ENCODE measurements at regions not wholly inside any gene's neighbourhood (a gene's known extent, or its start where the extent isn't known, plus 50 kb on each side); places are given as distances from the start of the nearest gene placed in this dataset.

DNA sequence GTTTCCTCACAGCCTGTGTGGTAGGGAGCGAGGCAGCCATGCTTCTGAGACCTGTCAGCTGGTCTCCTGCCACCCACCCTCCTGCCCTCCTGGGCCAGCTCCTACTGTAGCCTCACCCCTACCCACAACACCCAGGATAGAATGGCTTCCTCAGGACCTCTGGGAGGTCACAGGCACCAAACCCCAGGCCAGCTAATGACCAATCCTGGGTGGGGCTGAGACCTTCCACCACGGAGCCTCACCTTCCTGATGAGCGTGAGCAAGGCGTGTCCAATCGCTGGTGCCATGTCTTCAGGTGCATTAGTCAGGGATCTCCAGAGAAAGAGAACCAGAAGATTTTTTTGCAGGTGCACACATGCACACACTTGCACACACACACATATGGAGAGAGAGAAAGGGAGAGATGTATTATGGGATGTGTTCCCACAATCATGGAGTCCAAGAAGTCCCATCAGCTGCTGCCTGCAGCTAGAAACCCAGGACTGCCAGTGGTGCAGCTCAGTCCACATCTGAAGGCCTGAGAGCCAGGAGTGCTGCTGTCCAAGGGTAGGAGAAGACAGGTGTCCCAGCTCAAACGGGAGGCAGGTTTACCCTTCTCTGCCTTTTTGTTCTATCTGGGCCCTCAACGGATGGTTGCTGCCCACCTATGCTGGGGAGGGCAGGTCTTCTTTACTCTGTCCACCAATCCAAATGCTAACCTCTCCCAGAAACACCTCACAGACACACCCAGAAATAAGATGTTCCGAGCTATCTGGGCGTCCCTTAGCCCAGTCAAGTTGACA is 70.4 kb upstream of the HDAC4 start:
- H3K4me1 ChIP-seq (ENCODE audit: control insufficient read depth in 2 of 2, insufficient read depth in 2 of 2, low read length in 2 of 2): no peaks in the 10 kb centered on the region
- no peak overlapping the region for H3K4me3 Mint-ChIP-seq
- no peaks in the 10 kb centered on the region for H3K4me1 Mint-ChIP-seq
- H3K27ac ChIP-seq (ENCODE audit: low read depth, low read length): no peak overlapping the region
- H3K36me3 Mint-ChIP-seq: no peaks in the 10 kb centered on the region
- POLR2A ChIA-PET: no interaction called here
- CTCF ChIA-PET: no interaction called here
- no peak overlapping the region for H3K4me3 ChIP-seq (ENCODE audit: low read length)
- intact Hi-C loops (cut with micrococcal nuclease): no loop called here
- no peaks in the 10 kb centered on the region for H3K9me3 Mint-ChIP-seq
- H3K36me3 ChIP-seq (ENCODE audit: control insufficient read depth in 2 of 3, insufficient read depth in 3 of 3, low read length in 3 of 3): no peaks in the 10 kb centered on the region
- H3K27ac Mint-ChIP-seq: peak overlapping the region in 1 of 9 donors; percentile 44
- no peak for DNase-seq
- no peaks in the 10 kb centered on the region for H3K9me3 ChIP-seq (ENCODE audit: control insufficient read depth in 2 of 3, low read length in 3 of 3)
- no peaks in the 10 kb centered on the region for H3K27me3 ChIP-seq (ENCODE audit: control insufficient read depth in 2 of 2, insufficient read depth in 2 of 2, low read length in 2 of 2)
- H3K27me3 Mint-ChIP-seq: peaks cover 0 to 2% (median 0%) of the 10 kb centered on the region in 5 donors
- ATAC-seq: no peak

DNA sequence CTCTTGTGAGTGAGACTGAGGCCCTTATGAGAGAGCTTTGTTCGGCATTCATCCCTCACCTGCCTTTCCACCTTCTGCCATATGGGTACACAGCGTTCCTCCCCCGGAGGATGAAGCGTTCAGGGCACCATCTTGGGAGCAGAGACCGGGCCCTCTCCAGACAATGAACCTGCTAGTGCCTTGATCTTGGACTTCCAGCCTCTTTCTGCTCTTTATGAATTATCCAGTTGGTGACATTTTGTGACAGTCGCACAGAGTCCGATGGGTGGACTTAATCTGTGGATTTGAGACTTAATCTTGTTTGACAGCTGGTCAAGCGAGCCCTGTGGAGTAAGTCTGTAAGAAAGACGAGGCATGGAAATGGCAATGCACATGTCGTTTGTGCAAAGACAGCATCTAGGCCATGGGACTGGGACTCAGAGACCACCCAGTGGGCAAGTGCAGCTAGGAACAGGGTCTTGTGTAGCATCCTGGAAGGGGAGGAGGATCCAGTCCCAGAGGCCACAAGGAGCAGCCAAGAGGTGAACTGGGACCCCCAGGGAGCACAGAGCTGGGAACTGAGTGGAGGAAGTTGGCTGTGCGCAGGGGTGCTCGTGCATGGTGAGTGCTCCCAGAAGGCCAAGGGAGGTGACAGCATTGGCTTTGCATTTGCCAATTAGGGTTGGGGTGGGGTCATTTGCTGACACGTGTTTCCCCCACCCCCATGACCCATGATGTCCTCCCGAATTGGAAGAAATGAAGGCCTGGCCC is 69.5 kb upstream of the HDAC4 start:
- Mint-ChIP-seq H3K27me3 (peaks cover 0 to 2% (median 0%) of the 10 kb centered on the region in 5 donors), H3K4me1 (no peaks in the 10 kb centered on the region), H3K4me3 (no peak overlapping the region), H3K36me3 (no peaks in the 10 kb centered on the region), H3K27ac (no peak overlapping the region), H3K9me3 (no peaks in the 10 kb centered on the region)
- Histone ChIP-seq H3K4me1 (ENCODE audit: control insufficient read depth in 2 of 2, insufficient read depth in 2 of 2, low read length in 2 of 2) (no peaks in the 10 kb centered on the region), H3K36me3 (ENCODE audit: control insufficient read depth in 2 of 3, insufficient read depth in 3 of 3, low read length in 3 of 3) (no peaks in the 10 kb centered on the region), H3K27me3 (ENCODE audit: control insufficient read depth in 2 of 2, insufficient read depth in 2 of 2, low read length in 2 of 2) (no peaks in the 10 kb centered on the region), H3K4me3 (ENCODE audit: low read length) (no peak overlapping the region), H3K27ac (ENCODE audit: low read depth, low read length) (no peak overlapping the region), H3K9me3 (ENCODE audit: control insufficient read depth in 2 of 3, low read length in 3 of 3) (no peaks in the 10 kb centered on the region)
- DNase-seq (no peak), ATAC-seq (no peak)
- intact Hi-C loops (cut with micrococcal nuclease): no loop called here
- ChIA-PET CTCF (no interaction called here), POLR2A (no interaction called here)

DNA sequence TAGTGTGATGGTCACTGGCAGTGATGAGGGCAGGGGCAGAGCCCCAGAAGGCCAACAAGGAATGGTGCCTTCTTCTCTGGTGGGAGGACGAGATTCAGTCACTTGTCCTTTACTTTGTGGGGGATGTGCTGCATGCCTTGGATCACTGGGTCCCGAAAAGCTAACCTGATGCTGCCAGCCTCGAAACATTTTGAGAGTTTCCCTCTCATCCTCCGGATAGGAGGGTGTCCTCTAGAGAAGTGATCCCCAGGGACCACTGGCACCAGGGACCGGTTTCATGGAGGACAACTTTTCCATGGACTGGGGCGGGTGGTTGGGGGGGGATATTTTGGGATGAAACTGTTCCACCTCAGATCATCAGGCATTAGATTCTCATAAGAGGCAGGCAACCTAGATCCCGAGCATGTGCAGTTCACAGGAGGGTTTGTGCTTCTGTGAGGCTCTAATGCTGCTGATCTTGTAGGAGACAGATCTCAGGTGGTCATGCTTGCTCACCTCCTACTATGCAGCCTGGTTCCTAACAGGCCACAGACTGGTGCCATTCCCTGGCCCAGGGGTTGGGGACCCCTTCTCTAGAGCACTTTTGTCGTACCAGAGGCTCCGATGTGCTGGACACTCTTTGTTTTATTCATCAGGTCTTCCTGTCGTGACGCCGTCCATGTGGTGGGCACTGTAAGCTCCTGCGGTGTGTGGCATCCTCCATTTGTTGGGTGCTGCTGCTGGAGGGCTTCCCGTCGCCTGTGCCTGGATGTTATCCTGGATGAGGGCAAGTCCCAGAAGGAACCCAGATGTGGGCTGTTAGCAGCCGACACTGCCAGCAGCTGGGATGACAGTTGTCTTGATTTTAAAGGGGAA is 68.5 kb upstream of the HDAC4 start:
- intact Hi-C loops (cut with micrococcal nuclease): no loop called here
- ATAC-seq: no peak
- H3K27me3 Mint-ChIP-seq: peaks cover 0 to 2% (median 0%) of the 10 kb centered on the region in 5 donors
- no peaks in the 10 kb centered on the region for H3K9me3 Mint-ChIP-seq
- H3K4me3 ChIP-seq (ENCODE audit: low read length): no peak overlapping the region
- H3K4me1 ChIP-seq (ENCODE audit: control insufficient read depth in 2 of 2, insufficient read depth in 2 of 2, low read length in 2 of 2): no peaks in the 10 kb centered on the region
- peak overlapping the region in 1 of 9 donors; percentile 9 for H3K27ac Mint-ChIP-seq
- H3K4me3 Mint-ChIP-seq: no peak overlapping the region
- CTCF ChIA-PET: no interaction called here
- no peaks in the 10 kb centered on the region for H3K27me3 ChIP-seq (ENCODE audit: control insufficient read depth in 2 of 2, insufficient read depth in 2 of 2, low read length in 2 of 2)
- no peaks in the 10 kb centered on the region for H3K36me3 ChIP-seq (ENCODE audit: control insufficient read depth in 2 of 3, insufficient read depth in 3 of 3, low read length in 3 of 3)
- H3K4me1 Mint-ChIP-seq: peaks cover 0 to 1% (median 0%) of the 10 kb centered on the region in 7 donors
- POLR2A ChIA-PET: no interaction called here
- no peaks in the 10 kb centered on the region for H3K36me3 Mint-ChIP-seq
- H3K9me3 ChIP-seq (ENCODE audit: control insufficient read depth in 2 of 3, low read length in 3 of 3): no peaks in the 10 kb centered on the region
- no peak for DNase-seq
- H3K27ac ChIP-seq (ENCODE audit: low read depth, low read length): no peak overlapping the region

DNA sequence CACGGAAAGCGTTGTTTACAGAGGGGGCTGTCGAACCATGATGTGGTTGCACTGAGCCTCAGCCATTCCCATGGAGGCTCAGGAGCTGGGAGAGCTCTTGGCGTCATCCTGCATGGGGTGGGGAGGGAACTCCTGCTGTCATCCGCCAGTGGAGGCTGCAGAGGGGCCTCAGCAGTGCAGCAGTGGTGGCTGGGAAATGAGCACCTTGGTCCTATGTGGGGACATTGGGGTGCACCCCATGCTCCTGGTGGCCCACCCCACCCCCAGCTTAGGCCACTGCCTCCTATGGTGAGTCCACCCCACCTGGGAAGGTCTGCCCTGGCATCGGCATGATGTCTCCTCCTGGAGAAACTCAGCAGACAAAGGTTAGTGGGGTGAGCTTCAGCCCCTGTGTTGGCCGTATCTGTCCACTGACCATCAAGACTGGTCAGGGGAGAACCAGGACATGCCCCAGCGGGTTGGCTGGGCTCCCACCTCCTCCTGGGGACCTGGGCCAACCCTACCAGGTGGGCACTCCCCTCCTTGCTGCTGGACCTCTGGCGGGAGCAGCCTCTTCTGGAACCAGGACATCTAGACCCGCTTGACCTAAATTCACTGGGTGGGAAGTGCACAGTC is 67.8 kb upstream of the HDAC4 start:
- H3K27me3 ChIP-seq (ENCODE audit: control insufficient read depth in 2 of 2, insufficient read depth in 2 of 2, low read length in 2 of 2): no peaks in the 10 kb centered on the region
- ChIA-PET POLR2A (no interaction called here), CTCF (no interaction called here)
- no peaks in the 10 kb centered on the region for H3K27me3 Mint-ChIP-seq
- no peaks in the 10 kb centered on the region for H3K36me3 Mint-ChIP-seq
- H3K4me1 Mint-ChIP-seq: peaks cover 0 to 2% (median 0%) of the 10 kb centered on the region in 7 donors
- H3K4me1 ChIP-seq (ENCODE audit: control insufficient read depth in 2 of 2, insufficient read depth in 2 of 2, low read length in 2 of 2): no peaks in the 10 kb centered on the region
- no peak overlapping the region for H3K4me3 Mint-ChIP-seq
- H3K9me3 Mint-ChIP-seq: no peaks in the 10 kb centered on the region
- DNase-seq: no peak
- H3K4me3 ChIP-seq (ENCODE audit: low read length): no peak overlapping the region
- intact Hi-C loops (cut with micrococcal nuclease): no loop called here
- H3K36me3 ChIP-seq (ENCODE audit: control insufficient read depth in 2 of 3, insufficient read depth in 3 of 3, low read length in 3 of 3): no peaks in the 10 kb centered on the region
- H3K27ac ChIP-seq (ENCODE audit: low read depth, low read length): no peak overlapping the region
- no peak for ATAC-seq
- H3K27ac Mint-ChIP-seq: no peak overlapping the region
- H3K9me3 ChIP-seq (ENCODE audit: control insufficient read depth in 2 of 3, low read length in 3 of 3): no peaks in the 10 kb centered on the region

DNA sequence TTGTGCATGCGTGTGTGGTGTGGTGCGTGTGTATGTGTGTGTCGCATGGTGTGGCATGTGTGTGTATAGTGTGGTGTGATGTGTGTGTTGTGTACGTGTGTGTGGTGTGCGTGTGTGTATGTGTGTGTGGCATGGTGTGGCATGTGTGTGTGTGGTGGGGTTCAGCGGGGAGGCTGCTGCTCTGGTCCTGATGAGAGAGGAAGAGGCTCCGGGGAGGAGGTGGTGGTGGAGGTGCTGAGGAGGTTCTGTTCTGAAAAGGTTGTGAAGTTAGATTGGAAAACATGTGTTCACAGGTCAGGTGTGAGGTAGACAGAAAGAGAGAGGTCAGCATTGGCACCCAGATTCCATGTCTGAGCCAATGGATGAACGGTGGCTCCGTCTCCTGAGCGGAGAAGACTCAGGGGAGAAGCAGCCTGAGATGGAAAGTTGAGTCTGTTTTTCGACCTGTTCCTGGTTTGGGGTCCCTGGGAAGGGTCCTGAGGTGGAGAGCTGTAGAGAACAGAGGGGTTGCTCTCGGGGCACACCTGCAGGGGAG is 67.2 kb upstream of the HDAC4 start:
- intact Hi-C loops (cut with micrococcal nuclease): no loop called here
- no peaks in the 10 kb centered on the region for H3K4me1 ChIP-seq (ENCODE audit: control insufficient read depth in 2 of 2, insufficient read depth in 2 of 2, low read length in 2 of 2)
- H3K36me3 ChIP-seq (ENCODE audit: control insufficient read depth in 2 of 3, insufficient read depth in 3 of 3, low read length in 3 of 3): no peaks in the 10 kb centered on the region
- ChIA-PET POLR2A (no interaction called here), CTCF (no interaction called here)
- no peak overlapping the region for H3K27ac ChIP-seq (ENCODE audit: low read depth, low read length)
- Mint-ChIP-seq H3K27me3 (no peaks in the 10 kb centered on the region), H3K27ac (no peak overlapping the region), H3K36me3 (no peaks in the 10 kb centered on the region), H3K9me3 (no peaks in the 10 kb centered on the region), H3K4me1 (peaks cover 0 to 2% (median 0%) of the 10 kb centered on the region in 7 donors), H3K4me3 (no peak overlapping the region)
- DNase-seq (no peak), ATAC-seq (no peak)
- H3K4me3 ChIP-seq (ENCODE audit: low read length): no peak overlapping the region
- no peaks in the 10 kb centered on the region for H3K9me3 ChIP-seq (ENCODE audit: control insufficient read depth in 2 of 3, low read length in 3 of 3)
- no peaks in the 10 kb centered on the region for H3K27me3 ChIP-seq (ENCODE audit: control insufficient read depth in 2 of 2, insufficient read depth in 2 of 2, low read length in 2 of 2)

DNA sequence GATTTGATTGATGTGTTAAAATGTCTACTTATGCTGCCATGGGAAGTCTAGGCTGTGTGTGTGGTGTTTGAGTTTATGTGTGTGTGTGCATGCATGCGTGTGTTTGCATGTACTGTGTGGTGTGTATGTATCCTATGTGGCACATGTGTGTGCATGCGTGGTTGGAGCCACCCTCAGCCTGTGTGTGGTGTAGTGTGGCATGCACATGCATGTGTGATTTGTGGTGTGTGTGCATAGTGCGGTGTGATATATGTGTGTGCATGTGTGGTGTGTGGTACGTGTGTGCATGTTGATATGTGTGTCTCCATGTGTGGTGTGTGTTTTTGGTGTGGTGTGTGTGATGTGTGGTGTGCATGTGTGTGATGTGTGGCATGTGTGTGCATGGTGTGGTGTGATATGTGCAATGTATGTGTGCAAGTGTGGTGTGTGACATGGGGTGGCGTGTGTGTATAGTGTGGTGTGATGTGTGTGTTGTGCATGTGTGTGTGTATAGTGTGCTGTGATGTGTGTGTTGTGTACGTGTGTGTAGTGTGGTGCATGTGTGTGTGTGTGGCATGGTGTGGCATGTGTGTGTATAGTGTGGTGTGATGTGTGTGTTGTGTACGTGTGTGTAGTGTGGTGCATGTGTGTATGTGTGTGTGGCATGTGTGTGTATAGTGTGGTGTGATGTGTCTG is 66.6 kb upstream of the HDAC4 start:
- H3K36me3 ChIP-seq (ENCODE audit: control insufficient read depth in 2 of 3, insufficient read depth in 3 of 3, low read length in 3 of 3): no peaks in the 10 kb centered on the region
- H3K27ac Mint-ChIP-seq: no peak overlapping the region
- peaks cover 0 to 2% (median 0%) of the 10 kb centered on the region in 7 donors for H3K4me1 Mint-ChIP-seq
- no peaks in the 10 kb centered on the region for H3K9me3 Mint-ChIP-seq
- no peaks in the 10 kb centered on the region for H3K9me3 ChIP-seq (ENCODE audit: control insufficient read depth in 2 of 3, low read length in 3 of 3)
- H3K4me3 ChIP-seq (ENCODE audit: low read length): no peak overlapping the region
- H3K4me1 ChIP-seq (ENCODE audit: control insufficient read depth in 2 of 2, insufficient read depth in 2 of 2, low read length in 2 of 2): no peaks in the 10 kb centered on the region
- no peak overlapping the region for H3K4me3 Mint-ChIP-seq
- ChIA-PET POLR2A (interaction anchor here (0.8 kb wide), 1 partner anchor 8 kb away, joined by 3 read pairs; no protein-coding TSS in a partner anchor), CTCF (no interaction called here)
- no peaks in the 10 kb centered on the region for H3K27me3 Mint-ChIP-seq
- DNase-seq: no peak
- H3K36me3 Mint-ChIP-seq: no peaks in the 10 kb centered on the region
- intact Hi-C loops (cut with micrococcal nuclease): no loop called here
- ATAC-seq: no peak
- H3K27me3 ChIP-seq (ENCODE audit: control insufficient read depth in 2 of 2, insufficient read depth in 2 of 2, low read length in 2 of 2): no peaks in the 10 kb centered on the region
- H3K27ac ChIP-seq (ENCODE audit: low read depth, low read length): no peak overlapping the region
